Inflammatory macrophage treated with lipopolysaccharide for 4 hours (primary cell): ENCODE measurements at regions not wholly inside any gene's neighbourhood (a gene's known extent, or its start where the extent isn't known, plus 50 kb on each side); places are given as distances from the start of the nearest gene placed in this dataset.
"Not testable (repeated sequence)": the region's sequence is repeated elsewhere in the genome, so short reads cannot be mapped to it uniquely, and the experiment has no call there.

Experiments
- DNase-seq: peaks from one replicate; pipeline ENCODE4 v3.0.0-alpha.2; 2020

DNA sequence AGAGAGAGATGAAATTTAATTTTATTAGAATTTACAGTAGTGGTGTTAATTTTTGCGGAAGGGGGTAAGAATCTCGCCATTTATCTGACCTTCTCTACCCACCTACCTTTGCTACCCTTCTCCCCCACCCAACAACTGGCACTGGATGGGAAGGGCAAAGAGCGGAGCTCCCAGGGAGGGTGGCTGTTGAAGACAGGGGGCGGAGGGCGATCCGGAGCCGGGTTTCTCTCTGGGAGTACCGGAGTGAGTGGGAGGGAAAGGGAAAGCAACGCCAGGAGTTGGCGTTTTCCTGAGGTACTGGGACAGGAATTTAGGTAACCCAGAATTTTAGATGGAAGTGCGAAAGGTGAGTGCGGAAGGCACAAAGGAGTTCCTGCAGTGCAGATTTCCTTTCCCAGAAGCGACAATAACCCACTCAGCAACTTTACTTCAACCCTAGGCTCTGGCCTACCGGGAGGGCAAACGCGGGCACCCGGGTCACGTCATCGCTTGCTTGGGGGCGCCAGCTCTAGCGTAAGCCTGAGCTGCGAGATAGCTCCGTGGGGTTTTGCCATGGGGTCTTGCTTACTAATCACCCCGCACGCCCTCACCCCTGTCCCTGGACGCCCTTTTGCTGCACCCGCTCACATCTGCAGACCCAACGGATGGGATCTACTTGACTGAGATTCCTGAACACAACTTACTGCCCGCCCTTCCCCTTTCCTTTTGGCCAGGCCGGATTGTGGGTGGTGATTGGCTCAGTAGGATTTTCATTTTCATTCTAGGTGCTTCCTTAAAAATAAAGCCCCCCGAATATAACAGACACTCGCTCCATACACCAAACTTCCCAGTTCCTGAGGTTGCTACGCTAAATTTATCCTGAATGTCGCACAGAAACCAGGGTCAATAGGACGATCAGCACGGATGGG, 413.0 kb upstream of the ESRRG start:
- no peak for DNase-seq

DNA sequence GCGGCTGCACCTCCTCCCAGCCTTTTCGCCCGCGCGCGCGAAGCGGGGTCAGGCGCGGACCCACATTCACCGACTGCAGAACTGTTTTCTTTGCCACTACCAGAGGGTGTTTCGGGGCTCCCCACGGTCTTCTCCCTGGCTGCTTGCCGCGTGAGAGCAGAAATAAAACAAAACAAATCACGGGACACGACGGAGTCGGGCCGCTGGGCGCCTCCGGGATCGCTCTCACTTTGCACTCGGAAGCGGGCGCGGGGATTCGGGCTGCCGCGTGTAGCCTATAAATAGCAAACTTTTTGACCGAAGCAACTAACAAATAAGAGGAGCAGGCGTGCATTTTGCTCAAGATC, 412.3 kb upstream of the ESRRG start:
- no peak for DNase-seq

DNA sequence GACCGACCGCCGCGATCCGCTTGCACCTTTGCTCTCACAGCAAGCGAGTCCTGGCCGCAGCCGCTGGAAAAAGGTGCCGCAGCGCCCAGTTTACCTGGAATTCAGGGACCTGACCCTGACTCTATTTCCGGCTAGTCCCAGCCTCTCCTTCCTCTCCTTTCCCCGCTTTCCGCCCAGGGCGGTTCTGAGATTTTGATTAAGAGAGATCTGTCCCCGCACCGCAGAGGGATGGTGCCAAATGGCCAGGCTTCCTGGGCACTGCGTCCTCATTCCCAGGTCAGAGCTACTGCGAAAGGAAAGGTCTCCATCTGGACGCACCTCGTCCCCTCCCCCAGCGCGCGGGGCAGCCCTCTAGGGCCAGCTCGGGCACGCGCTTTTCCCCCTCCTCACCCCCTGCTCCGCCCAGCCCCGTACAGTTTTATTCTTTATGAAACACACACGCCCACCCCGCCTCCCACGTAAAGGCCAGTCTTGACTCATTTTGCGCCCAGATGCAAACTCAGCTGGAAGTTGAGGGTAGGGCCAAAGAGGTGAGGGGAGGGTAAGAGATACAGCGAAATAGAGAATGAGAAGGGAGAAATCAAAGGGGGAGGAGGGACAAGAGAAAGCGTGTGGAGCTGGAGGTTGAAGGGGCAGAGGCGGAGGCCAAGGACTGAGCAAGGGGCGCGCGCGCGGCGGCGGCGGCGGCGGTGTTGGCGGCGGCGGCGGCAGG, 411.8 kb upstream of the ESRRG start:
- no peak for DNase-seq

GRCh38 chr1:217133958-217134856, 411.0 kb upstream of the ESRRG start:
- no peak for DNase-seq

- no peak for DNase-seq
Measured at GRCh38 chr1:217133092-217133491, 409.9 kb upstream of the ESRRG start.

DNA sequence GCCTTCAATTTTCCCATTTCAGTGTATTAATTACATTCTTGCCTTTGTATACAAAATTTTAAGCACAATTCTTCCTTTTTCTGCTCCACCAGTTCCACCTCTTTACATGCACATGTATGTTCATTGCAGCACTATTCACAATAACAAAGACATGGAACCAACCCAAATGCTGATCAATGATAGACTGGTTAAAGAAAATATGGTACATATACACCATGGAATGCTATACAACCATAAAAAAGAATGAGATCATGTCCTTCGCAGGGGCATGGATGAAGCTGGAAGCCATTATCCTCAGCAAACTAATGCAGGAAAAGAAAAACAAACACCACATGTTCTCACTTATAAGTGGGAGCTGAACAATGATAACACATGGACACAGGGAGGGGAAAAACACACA, 400.1 kb upstream of the ESRRG start:
- DNase-seq: not testable (repeated sequence)

- DNase-seq: no peak
Measured at GRCh38 chr1:217117973-217118465, 394.8 kb upstream of the ESRRG start.

DNA sequence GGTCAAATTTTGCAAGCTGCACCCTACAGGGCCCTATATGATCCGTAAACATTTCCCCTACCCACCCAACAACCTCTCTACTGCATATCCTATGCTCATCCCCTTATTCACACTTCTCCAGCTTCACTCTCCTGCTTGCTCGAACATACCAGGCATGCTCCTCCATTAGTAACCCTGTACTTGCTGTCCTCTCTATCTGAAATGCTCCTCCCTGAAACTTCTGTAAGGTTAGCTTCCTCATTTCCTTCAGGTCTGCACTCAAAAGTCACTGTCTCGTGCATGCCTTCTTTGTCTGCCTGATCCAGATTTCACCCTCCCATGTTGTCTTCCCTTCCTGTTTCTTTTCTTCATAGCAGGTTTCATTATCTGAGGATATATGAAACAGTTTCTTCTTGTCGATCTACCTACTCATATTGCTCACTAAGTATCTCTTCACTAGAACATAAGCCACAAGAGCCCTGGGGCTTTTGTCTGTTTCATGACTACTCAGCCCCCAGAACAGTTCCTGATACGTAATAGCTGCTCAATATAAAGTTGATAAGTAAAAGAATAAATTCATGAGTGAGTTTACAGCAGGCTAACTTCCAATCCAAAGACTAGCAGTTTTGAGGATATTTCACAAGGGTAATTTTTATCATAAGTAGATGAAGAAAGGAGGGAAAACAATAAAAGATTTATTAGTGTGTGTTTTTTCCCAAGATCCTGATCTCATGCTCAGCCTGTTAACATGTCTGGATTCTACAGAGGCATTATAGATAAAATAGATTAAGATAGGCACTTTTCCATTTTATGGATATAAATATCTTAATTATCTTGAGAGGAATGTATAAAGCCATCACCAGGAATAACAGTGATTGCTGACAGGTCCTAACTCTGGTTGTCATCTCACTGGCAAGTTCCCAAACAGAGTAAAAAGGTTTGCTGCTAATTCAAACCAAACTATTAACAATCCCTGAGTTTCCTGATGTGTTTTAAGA, 392.5 kb upstream of the ESRRG start:
- DNase-seq: no peak

DNA sequence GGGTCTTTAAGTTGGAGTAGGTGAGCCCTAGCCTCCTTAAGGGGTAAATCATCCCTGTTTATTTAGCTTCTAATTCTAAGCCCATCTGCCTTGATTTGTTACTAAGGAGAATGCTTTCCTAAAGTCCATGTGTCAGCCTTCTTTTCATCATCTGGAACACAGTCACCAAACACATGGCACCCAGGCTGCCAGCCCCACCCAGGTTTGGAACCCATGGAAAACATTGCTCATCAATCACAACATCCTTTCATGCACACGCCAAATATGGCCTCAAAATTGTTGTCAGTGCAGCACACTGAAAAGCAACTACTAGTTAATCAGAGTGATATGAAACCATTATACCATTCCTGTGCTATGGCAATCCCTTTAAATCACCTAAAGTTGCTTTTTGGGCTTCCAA, 386.7 kb upstream of the ESRRG start:
- DNase-seq: no peak

DNA sequence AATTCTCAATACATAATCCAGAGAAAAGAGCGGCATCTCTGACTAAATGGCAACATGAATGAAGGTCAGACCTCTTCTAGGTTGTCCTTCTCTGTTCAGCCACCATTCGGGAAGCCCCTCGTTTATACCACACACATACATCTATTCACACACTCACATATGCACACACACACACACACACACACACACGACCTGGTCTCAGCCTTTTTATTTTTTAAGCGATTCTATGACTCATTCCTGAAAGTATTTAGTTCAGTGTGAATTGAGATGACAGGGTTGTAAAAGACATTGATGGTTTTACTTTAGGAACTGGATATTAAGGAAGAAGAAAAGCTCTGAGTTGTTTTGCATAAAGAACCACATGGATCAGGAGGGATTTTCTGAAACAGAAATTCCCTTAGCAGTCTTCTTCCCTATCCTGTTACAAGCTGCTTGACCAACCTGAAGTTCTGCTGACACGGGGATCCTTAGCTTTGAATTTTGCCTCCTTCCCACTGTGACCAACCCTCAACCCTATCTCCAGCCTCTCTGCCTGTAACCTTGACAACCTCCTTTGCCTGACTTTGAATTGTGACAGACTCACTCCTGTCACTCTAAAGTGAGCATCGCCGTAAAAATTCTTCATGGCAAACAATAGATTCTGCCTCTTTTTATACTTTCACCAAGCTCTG, 383.1 kb upstream of the ESRRG start:
- DNase-seq: no peak

DNA sequence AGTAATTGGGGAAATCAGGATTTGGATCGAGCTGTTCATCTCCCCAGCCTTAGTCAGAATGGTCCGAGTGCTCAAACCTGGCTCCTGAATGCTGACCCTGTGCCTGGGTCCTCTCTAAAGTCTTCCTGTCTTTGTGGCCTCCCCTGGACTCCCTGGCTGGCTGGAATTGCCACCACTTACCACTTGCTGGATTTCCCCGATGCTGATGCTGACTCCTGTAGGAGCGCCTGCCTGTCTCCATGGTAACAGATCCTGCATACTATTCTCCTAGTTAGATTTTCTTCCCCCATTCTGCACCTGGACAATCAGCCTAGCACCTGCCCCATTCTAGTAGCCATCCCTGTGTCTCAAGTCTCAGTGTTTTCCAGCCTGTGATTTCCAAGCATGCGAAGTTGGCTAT, 382.2 kb upstream of the ESRRG start:
- no peak for DNase-seq

- DNase-seq: no peak
Measured at GRCh38 chr1:217097819-217098218, 374.6 kb upstream of the ESRRG start.

DNA sequence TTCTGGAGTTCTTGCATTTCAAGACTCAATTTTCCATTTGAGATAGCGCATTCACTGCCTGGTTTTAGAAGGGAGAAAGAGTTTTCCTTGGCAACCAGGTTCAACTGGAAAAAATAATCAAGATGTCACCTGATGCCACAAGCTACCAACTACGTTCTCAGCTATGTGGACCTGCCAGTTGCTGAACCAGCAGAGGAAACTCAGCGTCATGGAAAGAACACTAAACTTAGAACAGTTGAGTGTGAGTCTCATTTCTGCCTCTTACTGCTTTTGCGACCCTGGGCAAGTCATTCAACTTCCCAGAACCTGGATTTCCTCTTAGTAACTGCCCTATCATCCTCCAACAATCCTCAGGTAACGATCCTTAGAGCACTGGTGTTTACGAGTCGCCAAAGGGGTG, 373.0 kb upstream of the ESRRG start:
- DNase-seq: no peak

GRCh38 chr1:217095050-217095622, 371.9 kb upstream of the ESRRG start:
- DNase-seq: no peak

DNA sequence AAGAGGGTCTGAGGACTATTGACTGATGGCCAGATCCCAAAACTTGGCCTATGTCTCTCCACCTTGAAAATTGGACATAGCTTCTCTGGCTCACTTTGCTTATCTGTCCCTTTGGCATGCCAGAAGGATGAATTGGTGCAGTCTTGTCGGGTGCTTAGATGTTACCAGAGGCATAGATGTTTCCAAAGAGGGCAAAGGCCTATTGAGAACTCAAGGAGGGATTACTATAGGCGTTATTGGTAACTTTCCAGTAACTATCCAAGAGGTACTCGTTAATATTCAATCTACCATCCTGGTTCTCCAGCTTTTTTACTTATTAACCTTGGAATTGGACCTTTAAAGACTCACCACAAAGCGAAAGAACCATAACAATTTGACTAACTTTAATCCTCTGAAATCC, 368.3 kb upstream of the ESRRG start:
- DNase-seq: no peak

GRCh38 chr1:217090060-217090911, 367.1 kb upstream of the ESRRG start:
- no peak for DNase-seq

GRCh38 chr1:217089361-217090014, 366.3 kb upstream of the ESRRG start:
- DNase-seq: no peak

GRCh38 chr1:217088521-217089284, 365.5 kb upstream of the ESRRG start:
- DNase-seq: no peak

GRCh38 chr1:217088011-217088410, 364.8 kb upstream of the ESRRG start:
- DNase-seq: no peak
